Tibial artery (tissue), 4 donors: ENCODE measurements at regions not wholly inside any gene's neighbourhood (a gene's known extent, or its start where the extent isn't known, plus 50 kb on each side); places are given as distances from the start of the nearest gene placed in this dataset.

Source experiments
- DNase-seq, 2 donors: peaks; one replicate each; pipeline ENCODE4 v3.0.0-alpha.2; 2019
- H3K27ac ChIP-seq, 2 donors: fragments of 200-600 bp; sonication (generic) in 1 of 2; 1 replicate in 1 of 2; 2 replicates in 1 of 2; pipeline ENCODE4 v1.5.1; 2018 to 2019; ENCODE audit warnings: mild to moderate bottlenecking in 1 of 2
- H3K27me3 ChIP-seq, 2 donors: fragments of 200-600 bp; sonication (generic) in 1 of 2; one replicate each; pipeline versions ENCODE4 v1.5.1 to v1.6.0; 2016 to 2019
- H3K36me3 ChIP-seq, 3 donors: fragments of 200-600 bp; sonication (generic) in 2 of 3; one replicate each; pipeline ENCODE4 v1.5.1; 2016 to 2019; ENCODE audit warnings: mild to moderate bottlenecking in 2 of 3
- H3K4me1 ChIP-seq, 4 donors: fragments of 200-600 bp; sonication (generic) in 2 of 4; 1 replicate in 3 of 4; 2 replicates in 1 of 4; pipeline ENCODE4 v1.5.1; 2016 to 2019
- H3K4me3 ChIP-seq, 2 donors: fragments of 200-600 bp; sonication (generic) in 1 of 2; 1 replicate in 1 of 2; 2 replicates in 1 of 2; pipeline ENCODE4 v1.5.1; 2018 to 2019; ENCODE audit warnings: mild to moderate bottlenecking in 2 of 2
- H3K9me3 ChIP-seq, 3 donors: fragments of 200-600 bp; sonication (generic) in 1 of 3; one replicate each; pipeline ENCODE4 v1.5.1; 2016 to 2019
- CTCF ChIP-seq, 2 experiments: fragments of 200-600 bp in 1 of 2; fragments of 450-650 bp in 1 of 2; IDR thresholded peaks; one replicate each; pipeline ENCODE4 v1.5.1; 2017 to 2019; ENCODE audit warnings: antibody characterized with exemption in 2 of 2, mild to moderate bottlenecking in 1 of 2, moderate library complexity in 1 of 2
- intact Hi-C: fragments of 100-400 bp; cut with DNase I; formaldehyde crosslinking; loops from one replicate; pipeline ENCODE4 v1.15.0; 2023; ENCODE audit warnings: low total_unique reads

- no peak overlapping the region for H3K4me3 ChIP-seq
- no peak for TF ChIP-seq CTCF (IDR thresholded peaks at IDR 0.05)
- no peak for DNase-seq
- H3K4me1 ChIP-seq: no peaks in the 10 kb centered on the region
- no peaks in the 10 kb centered on the region for H3K36me3 ChIP-seq
- intact Hi-C loops: no loop called here
- H3K9me3 ChIP-seq: no peaks in the 10 kb centered on the region
- peaks cover 0 to 13% of the 10 kb centered on the region in 2 donors for H3K27me3 ChIP-seq
- H3K27ac ChIP-seq: no peak overlapping the region
Observed at GRCh38 chr22:49184736-49185135, 642.9 kb downstream of the BRD1 start.

DNA sequence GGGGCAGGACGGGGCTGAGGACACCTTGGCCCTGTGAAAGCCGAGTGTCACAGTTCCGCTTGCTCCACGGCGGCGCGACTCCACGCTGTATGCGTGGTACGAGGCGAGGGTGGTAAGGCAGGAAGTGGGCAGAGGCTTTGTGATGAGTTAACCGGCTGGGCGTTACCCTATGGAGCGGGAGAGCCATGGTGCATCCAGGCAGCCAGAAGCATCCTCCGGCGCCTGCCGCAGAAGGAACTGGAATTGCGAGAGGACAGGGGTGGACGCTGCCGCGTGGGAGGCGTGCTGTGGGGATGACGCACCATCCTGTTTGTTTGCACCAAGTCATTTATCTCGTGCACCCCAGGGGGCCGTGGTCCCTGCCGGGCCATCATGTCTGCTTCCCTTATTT lies 643.9 kb downstream of the BRD1 start:
- Histone ChIP-seq H3K27me3 (peaks cover 0 to 17% of the 10 kb centered on the region in 2 donors), H3K36me3 (no peaks in the 10 kb centered on the region), H3K4me3 (no peak overlapping the region), H3K4me1 (no peaks in the 10 kb centered on the region), H3K9me3 (no peaks in the 10 kb centered on the region), H3K27ac (no peak overlapping the region)
- DNase-seq: no peak
- no peak for TF ChIP-seq CTCF (IDR thresholded peaks at IDR 0.05)
- intact Hi-C loops: no loop called here

- H3K4me3 ChIP-seq: no peak overlapping the region
- H3K9me3 ChIP-seq: no peaks in the 10 kb centered on the region
- H3K36me3 ChIP-seq: no peaks in the 10 kb centered on the region
- no peak overlapping the region for H3K27ac ChIP-seq
- intact Hi-C loops: no loop called here
- H3K27me3 ChIP-seq: peaks cover 0 to 18% of the 10 kb centered on the region in 2 donors
- no peaks in the 10 kb centered on the region for H3K4me1 ChIP-seq
- DNase-seq: no peak
- no peak for TF ChIP-seq CTCF (IDR thresholded peaks at IDR 0.05)
Observed at GRCh38 chr22:49183208-49183825, 644.4 kb downstream of the BRD1 start.

DNA sequence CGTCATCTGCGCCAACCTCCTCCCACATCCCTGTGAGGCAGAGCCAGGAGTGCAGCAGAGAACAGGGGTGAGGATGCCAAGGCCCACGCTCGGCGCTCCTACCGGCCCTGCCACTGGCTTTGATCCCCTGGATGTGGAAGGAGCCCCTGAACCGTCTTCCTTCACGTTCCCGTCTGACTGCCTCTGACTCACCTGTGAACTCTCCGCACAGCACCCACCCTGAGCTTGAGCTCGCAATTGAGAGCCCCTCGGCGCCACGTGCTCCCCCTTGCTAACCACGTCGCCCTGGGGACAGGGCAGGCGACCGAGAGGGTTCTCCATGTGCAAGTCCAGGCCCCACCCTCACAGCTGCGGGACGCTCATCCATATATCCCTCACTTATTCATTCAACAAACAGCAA lies 645.3 kb downstream of the BRD1 start:
- Histone ChIP-seq H3K27me3 (peaks cover 0 to 21% of the 10 kb centered on the region in 2 donors), H3K9me3 (no peaks in the 10 kb centered on the region), H3K4me3 (no peak overlapping the region), H3K4me1 (no peaks in the 10 kb centered on the region), H3K27ac (no peak overlapping the region), H3K36me3 (no peaks in the 10 kb centered on the region)
- TF ChIP-seq CTCF (IDR thresholded peaks at IDR 0.05): no peak
- intact Hi-C loops: no loop called here
- no peak for DNase-seq

DNA sequence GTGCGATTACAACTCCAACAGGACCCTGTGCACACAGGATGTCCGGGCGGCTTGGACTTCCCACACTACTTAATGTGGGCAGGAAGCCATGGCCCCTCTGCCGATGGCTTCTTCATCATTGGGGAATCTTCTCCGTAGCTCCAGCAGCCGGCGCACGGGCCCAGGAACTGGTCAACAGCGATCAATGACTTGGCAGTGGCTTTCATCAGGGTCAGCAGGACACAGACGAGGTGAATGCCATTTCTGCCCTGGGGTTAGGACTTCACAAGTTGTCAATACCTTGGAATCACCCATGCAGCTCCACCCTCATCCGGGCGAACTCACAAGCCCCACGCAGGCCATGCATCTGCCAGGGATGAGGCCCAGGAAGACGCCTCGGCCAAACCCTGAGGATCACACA lies 645.7 kb downstream of the BRD1 start:
- no peak overlapping the region for H3K27ac ChIP-seq
- DNase-seq: no peak
- intact Hi-C loops: no loop called here
- no peak overlapping the region for H3K4me3 ChIP-seq
- H3K9me3 ChIP-seq: no peaks in the 10 kb centered on the region
- no peaks in the 10 kb centered on the region for H3K36me3 ChIP-seq
- no peak for TF ChIP-seq CTCF (IDR thresholded peaks at IDR 0.05)
- H3K27me3 ChIP-seq: peaks cover 0 to 21% of the 10 kb centered on the region in 2 donors
- no peaks in the 10 kb centered on the region for H3K4me1 ChIP-seq

DNA sequence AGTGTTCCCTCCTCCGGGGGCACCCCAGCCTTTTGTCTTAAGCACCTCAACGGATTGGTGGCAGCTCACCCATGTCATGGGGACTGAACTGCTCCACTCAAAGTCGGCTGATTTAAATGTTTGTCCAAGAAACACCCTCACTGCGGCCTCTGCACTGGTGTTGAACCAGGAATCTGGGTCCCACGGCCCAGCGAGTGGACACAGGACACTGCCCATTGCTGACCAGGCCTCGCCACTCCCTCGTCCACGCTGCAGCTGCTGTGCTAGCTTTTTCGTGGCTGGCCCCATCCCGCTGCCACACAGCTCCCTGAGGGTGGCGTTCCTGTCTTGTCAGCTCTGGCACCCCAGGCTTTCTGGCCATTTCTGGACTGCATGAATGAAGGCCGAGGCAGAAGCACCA lies 646.2 kb downstream of the BRD1 start:
- Histone ChIP-seq H3K36me3 (no peaks in the 10 kb centered on the region), H3K4me1 (no peaks in the 10 kb centered on the region), H3K4me3 (no peak overlapping the region), H3K9me3 (no peaks in the 10 kb centered on the region), H3K27me3 (peaks cover 0 to 21% of the 10 kb centered on the region in 2 donors), H3K27ac (no peak overlapping the region)
- no peak for TF ChIP-seq CTCF (IDR thresholded peaks at IDR 0.05)
- DNase-seq: no peak
- intact Hi-C loops: no loop called here
